Stimulated activated CD8-positive, alpha-beta memory T cell treated with anti-CD3 and anti-CD28 coated beads, Interleukin-2, amount 100 ng/mL, for 48 hours (primary cell): ENCODE measurements at regions not wholly inside any gene's neighbourhood (a gene's known extent, or its start where the extent isn't known, plus 50 kb on each side); places are given as distances from the start of the nearest gene placed in this dataset.
"Not testable (repeated sequence)": the region's sequence is repeated elsewhere in the genome, so short reads cannot be mapped to it uniquely, and the experiment has no call there.

Experiments
- DNase-seq, 2 donors: peaks; one replicate each; pipeline ENCODE4 v3.0.0-alpha.2; 2020; ENCODE audit warnings: low read depth in 2 of 2

DNA sequence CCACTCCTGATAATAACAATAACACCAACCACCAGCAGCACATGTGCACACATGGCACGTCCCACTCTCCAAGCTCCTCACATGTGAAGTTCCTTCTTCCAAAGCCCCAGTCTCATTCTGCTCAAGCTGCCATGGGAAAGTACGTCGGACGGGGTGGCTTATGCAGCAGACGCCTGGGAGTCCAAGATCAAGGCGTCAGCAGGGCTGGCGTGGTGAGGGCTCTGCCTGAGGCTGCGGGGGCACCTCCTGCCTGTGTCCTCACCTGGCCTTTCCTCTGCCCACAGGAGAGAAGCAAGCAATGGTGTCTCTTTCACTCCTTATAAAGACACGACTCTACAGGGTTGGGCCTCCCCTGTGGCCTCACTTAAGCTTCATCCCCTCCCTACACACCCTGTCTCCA lies 68.8 kb upstream of the INSIG1 start:
- DNase-seq: no peak

DNA sequence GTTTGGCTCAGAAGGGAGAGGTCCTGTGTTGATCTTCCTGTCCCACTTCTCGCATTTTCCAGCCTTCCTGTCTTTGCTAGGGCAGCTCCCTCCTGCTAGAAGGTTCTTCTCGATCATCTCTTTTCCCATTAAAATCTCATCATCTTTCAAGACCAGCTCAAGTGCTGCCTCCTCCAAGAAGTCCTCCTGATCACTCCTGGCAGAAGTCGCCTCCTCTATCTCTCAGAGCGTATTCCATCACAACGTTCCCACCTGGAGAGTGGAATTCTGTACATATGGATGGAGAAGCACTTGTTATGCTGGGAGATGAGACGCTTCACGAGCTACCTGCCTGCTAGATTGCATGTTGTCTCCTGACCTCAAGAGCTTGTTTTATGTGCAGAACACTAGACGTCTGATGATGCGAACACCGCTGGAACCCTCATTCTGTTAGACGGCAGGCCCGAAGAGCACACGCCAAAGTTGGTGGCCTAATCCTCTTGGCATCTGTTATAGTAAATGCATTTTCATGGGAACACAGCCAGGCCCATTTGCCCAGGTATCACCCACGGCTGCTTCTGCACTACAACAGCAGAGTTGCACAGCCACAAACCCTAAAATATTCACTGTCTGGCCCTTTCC lies 68.0 kb upstream of the INSIG1 start:
- no peak for DNase-seq

DNA sequence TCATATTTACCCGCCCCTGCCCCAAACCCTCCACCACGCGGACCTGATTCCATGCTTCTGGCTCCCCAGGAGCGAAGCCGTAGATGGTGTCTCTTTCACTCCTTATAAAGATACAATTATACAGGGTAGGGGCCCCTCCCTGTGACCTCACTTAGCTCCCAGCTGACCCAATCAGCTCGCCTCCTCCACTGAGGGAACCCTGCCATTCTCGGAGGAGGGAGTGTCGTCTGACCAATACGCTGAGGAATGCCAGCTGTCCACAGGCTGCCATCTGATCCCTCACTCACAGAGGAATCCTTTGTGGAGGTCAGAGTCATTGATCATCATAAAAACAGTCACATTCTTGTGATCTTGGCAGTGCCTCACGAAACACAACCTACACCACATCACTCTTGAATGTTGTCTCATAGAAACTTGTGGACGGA lies 67.5 kb upstream of the INSIG1 start:
- DNase-seq: no peak

DNA sequence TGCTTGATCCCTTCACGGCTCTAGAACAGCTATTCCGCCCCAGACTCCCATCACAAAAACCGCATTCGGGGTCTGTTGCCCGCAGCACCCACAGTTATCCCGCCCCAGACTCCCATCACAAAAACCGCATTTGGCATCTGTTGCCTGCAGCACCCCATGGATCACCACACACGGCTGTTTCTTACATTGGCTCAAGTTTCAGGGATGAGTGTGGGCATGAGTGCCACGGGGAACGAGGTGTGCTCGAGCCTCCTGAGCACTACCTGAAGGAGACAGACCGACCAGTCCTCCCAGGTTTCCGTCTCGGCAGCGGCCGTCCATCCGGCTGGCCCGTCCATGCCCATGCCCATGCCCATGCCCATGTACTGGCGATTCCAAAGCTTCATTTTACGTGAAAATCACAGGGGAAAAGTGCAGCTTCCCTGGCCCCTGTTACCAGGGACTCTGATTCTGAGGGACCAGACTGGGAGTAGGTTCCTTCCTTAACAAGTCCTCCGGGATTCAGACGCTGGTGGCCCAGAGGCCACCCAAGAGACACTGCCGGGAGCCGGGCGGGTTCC lies 66.4 kb upstream of the INSIG1 start:
- DNase-seq: no peak

DNA sequence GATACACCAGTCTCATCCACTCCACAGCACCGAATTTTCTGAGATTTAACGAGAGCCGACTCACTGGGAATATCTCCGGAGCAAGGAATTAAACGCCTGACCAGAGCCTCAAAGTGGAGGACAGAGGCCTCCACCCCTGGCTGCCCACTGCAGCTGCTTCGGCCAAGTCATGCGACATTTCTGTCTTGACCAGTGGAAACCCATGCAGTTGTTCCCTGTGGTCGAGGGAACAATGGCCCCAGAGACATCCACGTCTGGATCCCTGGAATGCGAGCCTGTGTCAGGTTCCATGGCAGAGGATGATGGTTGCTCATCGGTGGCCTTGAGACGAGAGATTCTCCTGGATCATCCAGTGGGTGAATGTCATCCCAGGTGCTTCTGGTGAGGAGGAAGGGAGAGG lies 65.7 kb upstream of the INSIG1 start:
- DNase-seq: no peak

DNA sequence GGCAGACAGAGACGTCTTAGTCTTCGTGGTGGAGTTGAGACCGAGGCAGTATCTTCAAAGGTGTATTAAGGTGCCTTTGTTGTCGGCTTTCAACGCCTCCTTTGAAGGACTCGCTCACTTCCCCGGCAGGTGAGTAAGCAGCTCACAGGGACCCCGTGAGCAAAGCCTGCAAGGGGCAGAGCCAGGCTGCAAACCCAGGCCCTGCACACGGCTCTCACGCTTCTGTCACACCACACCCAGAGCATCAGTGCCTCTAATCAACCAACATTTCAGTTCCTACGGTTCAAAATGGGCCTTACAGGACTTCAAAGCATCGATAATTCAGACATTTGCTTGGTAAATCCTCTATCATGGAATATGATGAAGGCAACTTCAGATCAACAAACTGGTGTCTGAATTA lies 64.8 kb upstream of the INSIG1 start:
- DNase-seq: no peak

DNA sequence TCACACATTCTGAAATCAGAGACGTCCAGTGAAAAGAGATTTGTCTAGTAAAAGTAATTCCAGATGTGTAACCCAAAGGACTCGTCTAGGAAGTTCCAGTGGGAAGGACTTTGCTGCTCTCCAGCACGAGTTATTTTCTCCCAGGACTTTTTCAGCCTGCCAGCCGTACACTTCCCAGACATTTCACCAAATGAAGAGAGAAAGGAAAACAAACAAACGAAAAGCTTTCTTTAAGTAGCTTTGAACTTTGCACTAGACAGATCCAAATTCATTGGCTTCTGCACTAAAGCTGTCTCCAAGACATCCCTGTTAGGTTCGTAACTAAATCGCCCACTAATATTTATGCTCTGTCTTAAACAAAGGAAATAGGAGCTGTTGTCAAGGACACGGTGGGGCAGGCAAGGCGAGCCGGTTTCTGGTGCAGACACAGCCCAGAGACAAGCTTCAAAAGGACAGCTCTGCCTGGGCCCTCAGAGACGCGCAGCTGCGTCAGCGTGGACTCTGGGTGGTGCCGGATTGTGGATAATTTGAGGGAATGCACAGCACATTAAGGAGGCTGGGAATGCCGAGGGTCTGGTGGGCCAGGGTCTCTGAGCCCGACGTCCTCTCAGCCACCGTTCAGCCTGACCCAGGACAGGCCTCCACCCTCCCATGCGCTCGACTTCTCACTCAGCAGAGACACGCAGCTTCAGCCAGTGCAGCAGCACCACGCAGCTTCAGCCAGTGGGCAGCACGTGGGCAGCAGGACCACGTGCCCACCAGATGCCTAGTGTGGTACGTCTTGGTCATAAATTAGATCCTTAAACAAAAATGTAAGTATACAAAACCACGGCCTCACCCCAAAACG lies 64.1 kb upstream of the INSIG1 start:
- no peak for DNase-seq

DNA sequence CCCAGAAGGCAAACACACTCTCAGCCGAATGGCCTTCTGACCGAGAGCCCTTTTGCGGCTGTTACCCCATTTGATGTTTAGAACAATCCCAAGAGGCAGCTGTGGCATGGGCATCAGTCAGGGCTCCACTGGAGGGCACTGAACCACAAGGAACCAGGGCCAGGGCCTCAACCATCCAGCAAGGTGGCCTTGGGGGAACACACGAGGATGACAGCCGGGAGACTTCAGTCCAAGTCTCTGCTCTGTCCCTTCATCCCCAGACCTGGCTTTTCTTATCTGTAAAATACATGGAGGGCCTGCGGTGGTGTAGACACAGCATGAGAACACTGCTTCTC lies 63.6 kb upstream of the INSIG1 start:
- no peak for DNase-seq

DNA sequence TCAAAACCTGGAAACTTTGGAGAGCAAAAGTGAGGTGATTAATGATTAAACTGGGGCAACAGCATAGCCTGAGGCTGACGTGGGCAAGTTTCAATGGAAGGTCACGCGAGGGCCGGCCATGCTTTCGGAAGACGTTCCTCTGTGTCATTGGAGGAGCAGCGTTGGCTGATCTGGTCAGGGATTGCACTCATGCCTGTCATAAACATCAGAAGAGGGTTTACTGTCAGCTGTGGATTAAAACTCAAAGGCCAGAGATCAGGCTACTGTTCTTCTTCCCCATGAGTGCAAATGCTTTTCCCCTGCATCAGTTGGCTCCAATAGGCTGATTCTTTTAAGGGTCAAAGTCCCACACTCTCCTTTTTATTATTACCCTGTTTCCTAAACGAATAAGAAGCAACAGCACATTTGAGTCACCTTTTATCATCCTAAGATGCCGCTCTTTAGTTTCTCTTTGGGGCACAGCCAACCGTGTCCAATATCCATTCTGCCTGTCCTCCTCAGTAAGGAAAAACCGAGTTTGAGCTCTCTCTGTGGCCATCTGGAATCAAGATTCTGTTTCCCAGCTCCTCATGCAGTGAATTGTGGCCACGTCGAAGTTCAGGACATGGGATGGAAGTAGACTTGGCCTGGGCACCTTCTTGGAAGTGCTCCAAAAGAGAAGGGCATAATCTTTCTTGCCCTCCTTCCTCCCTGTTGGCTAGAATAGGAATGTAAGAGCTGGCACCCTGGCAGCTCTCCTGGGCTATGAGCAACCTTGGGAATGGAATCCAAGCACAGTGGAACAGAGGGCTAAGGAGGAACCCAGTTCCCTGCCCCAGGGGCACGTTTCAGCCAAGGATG lies 62.5 kb upstream of the INSIG1 start:
- DNase-seq: no peak

DNA sequence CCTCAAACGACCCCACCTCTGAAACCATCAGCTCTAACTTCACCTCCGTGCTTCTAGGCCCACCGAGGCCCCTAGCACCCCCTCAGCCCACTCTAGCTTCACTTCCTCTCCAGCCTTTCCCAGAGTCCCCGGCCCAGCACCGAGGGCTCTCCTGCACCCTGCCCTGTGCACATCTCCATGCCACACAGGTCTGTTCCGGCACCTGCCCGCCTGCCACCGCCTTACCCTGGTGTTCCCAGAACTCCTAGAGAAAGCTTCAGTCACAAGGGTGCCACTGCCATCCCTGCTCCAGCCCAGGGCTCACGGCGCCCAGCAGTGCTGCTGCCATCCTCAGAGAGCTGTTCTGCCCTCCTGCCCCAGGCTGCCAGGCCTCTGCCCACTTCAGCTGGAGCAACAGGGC lies 61.3 kb upstream of the INSIG1 start:
- DNase-seq: no peak

DNA sequence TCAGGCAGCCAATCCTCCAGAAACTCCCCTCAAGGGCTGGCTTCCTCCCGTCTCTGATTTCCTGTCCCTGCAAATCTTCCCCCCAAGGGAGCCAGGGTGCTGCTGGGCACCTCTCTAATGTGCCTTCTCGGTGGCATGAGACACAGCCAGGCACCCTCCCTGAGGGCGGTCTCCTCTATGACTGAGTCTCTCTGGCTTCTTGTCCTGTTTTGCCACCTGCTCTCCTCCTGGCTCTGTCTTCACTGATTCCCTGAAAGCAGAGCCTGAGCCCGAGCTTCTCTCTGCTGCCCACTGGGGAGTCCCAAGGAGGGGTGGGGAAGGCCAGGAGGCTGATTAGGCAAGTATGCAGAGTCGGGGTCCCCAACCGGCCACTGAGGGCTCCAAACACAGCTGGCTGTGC lies 60.4 kb upstream of the INSIG1 start:
- DNase-seq: no peak

DNA sequence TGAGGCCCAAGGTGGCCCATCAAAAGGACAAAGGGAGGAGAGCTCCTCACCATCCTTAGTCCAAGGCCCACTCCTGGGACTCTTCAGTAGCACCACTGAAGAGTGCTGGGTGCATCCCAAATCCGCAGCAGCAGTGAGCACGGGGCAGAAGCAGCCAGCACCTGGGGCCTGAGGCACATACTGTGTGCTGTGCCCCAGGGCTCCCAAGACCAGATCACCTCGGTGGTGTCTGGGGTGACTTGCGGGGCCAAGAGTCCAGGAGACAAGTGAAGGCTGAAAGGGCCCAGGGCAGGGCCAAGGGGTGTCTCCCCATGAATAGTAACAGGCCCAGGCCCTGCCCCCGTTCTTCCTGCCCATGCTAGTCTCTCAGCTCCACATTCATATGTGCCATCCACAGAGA lies 59.9 kb upstream of the INSIG1 start:
- no peak for DNase-seq

DNA sequence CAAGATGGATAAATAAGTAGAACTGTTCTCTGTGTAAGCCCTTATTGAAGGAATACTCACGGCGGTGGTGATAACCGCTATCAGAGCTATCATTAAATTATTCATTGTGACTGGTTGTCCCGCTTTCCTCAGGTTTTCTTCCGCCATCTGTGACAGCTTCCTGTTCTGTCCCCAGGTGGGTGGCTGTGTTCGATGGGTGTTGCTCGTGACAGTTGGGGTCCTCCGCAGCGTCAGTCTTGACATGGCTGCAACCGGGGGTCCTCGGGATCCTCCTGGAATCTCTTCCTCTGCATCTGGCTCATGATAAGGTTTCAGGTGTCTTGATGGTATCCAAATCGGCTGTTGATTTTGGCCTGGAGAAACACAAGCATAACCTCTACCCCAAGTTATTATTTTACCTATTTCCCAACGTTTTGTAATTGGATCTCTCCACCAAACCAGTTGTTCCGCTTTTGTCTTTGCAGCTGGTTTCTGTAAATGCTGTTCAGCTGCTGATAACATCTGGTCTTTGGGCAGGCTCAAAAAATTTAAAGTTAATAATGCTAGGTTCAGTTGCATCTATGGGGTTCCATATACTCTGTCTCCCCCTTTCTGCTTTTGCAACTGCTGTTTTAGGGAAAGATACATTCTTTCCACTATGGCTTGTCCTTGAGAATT lies 58.1 kb upstream of the INSIG1 start:
- not testable (repeated sequence) for DNase-seq

DNA sequence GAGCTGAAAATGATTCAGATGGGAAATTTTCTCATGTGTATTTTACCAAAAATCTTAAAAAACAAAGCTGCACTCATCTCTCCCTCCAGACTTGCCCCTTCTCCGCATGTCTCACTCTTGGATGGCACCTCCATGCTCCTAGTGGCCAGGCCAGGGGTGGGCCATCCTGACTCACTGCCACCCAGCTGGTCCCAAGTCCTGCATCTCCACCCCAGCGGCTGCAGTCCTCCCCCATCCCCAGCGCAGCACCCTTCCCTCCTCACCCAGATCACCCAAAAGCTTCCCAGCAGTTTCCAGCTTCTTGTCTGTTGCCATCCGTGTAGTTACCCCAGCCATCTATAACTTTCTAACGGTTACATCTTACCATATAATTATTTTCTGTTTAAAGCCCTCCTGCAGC lies 53.0 kb upstream of the INSIG1 start:
- DNase-seq: no peak

DNA sequence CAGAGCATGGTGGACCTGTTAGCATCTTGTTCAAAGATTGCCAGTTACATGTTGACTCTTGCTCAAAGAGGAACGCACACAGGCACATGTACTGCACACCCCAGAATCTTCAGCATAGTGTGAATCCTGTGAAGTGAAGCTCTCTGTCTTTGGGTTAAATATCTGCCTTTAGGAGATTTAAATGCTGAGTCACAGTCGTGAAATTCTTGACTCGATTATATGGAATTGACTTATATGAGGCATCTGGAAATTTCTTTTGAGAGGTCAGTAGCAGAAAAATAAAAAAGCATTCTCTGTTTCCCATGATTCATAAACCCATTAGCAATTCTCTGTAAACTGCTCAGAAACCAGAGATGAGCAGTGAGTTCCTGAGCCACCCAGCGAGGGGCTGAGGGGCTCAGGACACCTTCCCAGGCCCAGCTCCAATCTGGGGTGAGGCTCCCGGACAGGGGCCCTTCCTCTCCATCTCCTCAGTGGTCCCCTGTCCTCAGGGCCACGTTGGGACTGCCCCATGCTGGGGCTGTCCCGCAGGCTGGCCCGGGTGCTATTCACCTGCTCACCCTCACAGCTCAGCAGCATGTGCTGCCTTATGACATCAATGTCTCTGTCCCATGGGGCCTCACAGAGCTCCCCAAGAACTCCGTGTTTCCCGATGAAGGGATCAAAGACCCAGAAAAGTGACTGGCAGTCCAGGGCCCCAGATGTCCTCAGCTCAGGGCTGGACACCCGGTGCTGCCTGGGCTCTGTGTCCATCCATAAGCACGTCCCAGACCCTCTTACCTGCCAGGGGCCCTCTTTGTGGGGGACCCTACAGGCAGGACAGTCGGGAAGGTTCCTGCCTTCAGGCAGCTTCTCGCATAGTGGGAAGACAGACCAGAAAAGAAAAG lies 50.0 kb upstream of the INSIG1 start:
- DNase-seq: no peak
